ACHN (cell line): ENCODE measurements at regions not wholly inside any gene's neighbourhood (a gene's known extent, or its start where the extent isn't known, plus 50 kb on each side); places are given as distances from the start of the nearest gene placed in this dataset.
"Not testable (repeated sequence)": the region's sequence is repeated elsewhere in the genome, so short reads cannot be mapped to it uniquely, and the experiment has no call there.

Experiments
- DNase-seq: peaks from one replicate; pipeline ENCODE4 v3.0.0-alpha.2; 2015
- in situ Hi-C: cut with HindIII; loops from 2 replicates; pipeline ENCODE4 v1.10.0; 2017; ENCODE audit warnings: low sequenced_read_pairs, low pct_ligation_motif_present, low pct_unique_long_range_greater_than_20kb

DNA sequence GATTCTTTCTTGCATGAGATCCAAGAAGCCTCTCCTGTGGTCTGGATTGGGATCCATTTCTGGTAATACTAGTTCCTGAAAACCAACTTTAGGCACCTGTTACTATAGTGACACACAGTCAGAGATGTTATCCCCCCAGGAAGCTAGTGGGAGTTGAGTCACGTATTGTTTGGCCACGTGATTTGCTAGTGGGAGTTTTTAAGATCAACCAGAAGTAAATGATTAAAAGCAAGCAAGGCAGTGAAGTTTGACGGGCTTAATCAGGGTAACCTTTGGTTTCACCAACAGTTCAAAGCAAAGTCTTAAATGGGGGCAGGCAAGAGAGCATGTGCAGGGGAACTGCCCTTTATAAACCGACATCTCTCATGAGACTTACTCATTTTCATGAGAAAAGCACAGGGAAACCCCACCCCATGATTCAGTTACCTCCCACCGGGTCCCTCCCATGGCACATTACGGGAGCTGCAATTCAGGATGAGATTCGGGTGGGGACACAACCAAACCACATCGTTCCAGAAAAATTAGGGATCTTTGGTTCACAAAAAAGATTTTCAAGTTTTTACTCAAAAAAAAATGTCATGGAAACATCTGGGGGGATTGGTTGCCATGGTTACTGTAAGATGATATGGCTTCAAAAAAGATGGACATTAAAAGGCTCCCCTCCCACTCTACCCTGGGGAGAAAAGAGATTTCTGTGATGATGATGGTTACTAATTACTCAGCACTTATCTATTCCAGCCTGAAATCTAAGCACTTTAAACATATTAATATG lies 483.1 kb upstream of the ERCC4 start:
- in situ Hi-C loops: no loop called here
- peak; percentile 96 for DNase-seq

DNA sequence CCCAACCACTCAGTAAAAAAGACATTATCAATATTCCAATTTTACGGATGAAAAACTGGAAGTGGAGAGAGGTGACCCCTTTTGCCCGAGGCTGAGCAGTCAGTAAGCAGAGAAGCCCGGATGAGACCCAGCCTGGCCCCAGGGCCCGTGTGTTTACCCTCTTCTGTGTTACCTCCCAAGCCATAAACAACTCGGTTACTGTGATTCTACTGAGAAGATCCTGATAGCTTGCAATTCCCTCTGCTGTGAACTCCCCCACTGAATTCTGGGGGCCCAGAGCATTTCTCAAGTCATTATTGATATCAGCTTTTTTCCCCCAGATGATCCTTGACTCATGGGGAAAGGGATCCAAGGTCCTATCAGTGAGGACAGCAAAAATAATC lies 482.6 kb upstream of the ERCC4 start:
- no peak for DNase-seq
- in situ Hi-C loops: no loop called here

- in situ Hi-C loops: no loop called here
- DNase-seq: no peak
Observed at GRCh38 chr16:13438064-13438463, 481.9 kb upstream of the ERCC4 start.

GRCh38 chr16:13439766-13440165 lies 480.2 kb upstream of the ERCC4 start:
- in situ Hi-C loops: no loop called here
- DNase-seq: no peak

DNA sequence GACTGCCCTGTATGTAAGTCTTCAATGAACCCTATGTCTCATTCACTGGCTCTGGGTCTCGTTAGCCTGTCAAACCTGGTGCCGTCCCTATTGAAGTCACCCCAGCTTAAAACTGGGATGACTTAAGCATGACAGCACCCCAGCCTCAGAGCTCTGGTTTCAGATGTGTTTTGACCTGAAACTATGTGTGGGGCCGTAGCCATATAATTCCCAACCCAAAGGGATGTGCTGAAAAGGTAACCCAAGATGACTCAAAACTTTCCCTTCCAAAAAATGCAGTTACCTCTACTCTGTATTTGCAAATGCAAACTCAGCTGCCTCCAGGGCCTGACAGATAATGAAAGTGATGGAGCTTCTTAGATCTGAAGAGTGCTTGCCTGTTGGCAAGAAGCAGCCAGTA lies 478.3 kb upstream of the ERCC4 start:
- in situ Hi-C loops: no loop called here
- no peak for DNase-seq

DNA sequence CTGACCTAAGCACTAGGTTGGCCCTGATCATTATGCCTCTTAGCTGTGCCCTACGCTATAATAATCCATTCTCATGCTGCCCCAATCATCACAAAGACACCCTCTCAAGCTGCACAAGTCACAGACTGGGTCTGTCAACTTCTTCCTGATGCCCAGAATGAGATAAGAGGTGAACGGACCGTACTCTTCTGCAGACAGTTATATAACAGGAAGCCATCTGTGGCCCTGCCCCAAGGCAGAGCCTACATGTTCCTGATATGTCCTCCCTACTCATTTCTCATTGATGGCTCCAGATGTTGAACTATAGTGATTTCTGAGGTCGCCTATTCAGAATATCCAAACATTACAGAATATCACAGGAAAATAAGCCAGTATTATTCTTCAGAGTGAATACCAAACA lies 471.6 kb upstream of the ERCC4 start:
- no peak for DNase-seq
- in situ Hi-C loops: no loop called here

GRCh38 chr16:13453325-13453724 lies 466.6 kb upstream of the ERCC4 start:
- DNase-seq: peak; percentile 42
- in situ Hi-C loops: no loop called here

- peak; percentile 64 for DNase-seq
- in situ Hi-C loops: no loop called here
Observed at GRCh38 chr16:13453938-13454553, 465.9 kb upstream of the ERCC4 start.

DNA sequence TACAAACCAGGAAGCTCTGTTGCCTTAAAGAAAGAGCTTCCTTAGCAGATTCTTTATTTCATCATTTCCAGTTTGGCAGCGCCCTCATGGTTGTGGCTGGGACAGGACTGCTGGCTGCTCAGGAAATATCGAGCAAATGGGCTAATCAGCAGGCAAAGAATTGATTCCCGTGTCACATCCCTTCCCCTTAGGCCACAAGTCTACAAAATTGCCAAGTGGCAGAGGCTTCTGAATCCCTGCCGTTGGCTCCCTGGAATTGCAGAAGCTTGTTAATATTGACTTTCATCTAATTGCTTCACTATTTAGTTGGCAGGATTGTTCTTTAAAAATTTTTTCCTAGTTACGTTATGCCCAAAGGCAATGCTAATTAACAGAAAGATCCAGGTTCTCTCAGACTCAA lies 456.3 kb upstream of the ERCC4 start:
- DNase-seq: no peak
- in situ Hi-C loops: no loop called here

DNA sequence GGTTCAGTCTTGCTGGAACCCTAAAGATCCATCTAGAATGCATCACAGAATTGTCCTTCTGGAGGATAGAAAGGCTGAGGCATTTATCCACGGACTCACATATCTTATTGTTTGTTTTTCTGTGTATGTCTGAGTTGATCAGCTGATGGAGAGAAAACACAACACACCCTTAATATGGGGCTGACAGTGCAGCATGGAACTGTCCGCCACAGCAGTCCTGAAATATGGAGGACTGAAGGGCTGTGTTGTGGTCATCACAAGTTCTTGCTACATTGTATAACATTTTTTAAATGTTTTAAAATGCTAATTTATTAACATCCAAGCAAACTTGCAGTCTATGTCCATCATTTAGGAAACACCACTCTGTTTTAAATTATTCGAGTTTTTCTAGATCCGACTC lies 448.9 kb upstream of the ERCC4 start:
- in situ Hi-C loops: no loop called here
- peak; percentile 17 for DNase-seq

DNA sequence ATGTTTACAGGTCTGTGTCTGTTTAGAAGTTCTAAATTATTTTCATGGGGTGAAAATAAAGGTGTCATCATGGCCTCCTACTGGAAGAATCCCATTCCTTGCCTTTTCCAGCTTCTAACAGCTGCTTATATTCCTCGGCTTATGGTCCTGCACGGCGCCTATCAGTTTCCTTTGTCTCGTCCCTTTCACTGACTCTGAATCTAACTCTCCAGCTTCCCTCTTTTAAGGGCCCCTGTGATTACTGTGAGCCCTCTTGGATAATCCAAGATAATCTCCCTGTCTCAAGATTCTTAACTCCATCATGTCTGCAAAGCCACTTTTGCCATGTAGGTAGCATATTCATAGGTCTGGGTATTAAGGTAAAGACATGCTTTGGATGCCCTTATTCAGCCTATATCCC lies 441.0 kb upstream of the ERCC4 start:
- DNase-seq: no peak
- in situ Hi-C loops: no loop called here

GRCh38 chr16:13479549-13479948 lies 440.4 kb upstream of the ERCC4 start:
- in situ Hi-C loops: no loop called here
- no peak for DNase-seq

DNA sequence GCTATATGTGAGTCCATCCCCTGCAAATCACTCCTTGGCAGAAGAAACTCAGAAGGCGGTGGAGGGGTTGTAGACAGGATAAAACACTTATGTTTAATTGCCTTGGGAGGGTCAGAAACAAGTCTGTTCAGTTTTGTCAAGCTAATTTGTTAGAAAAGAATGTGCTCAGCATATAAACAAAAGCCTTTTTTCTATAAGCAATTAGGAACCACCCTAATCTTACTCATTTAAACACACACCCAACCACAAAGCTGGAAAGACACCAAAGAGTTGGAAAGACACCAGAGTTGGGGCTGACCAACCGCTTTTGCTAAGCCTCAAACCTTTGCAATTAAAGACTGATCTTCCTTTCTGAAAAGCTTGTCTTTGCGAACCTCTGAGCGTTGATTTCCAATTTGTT lies 439.2 kb upstream of the ERCC4 start:
- no peak for DNase-seq
- in situ Hi-C loops: no loop called here

DNA sequence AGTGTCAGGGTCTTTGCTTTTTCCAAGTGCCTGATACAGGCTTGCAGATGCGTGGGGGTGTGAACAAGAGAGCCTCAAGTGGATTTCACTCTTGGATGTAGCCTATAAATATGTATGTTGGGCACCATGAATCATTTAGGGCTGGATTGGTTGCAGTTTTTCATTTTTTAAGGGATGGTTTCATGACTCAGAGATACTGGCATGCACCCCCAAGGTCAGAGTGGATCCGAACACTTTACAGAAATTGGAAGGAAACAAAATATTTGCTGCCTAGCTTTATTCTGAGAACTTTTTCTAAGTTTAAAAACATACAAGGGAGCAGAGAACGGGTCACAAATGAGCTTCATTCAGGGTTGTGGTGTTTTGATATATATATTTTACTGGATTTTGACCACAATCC lies 436.8 kb upstream of the ERCC4 start:
- in situ Hi-C loops: no loop called here
- DNase-seq: no peak

DNA sequence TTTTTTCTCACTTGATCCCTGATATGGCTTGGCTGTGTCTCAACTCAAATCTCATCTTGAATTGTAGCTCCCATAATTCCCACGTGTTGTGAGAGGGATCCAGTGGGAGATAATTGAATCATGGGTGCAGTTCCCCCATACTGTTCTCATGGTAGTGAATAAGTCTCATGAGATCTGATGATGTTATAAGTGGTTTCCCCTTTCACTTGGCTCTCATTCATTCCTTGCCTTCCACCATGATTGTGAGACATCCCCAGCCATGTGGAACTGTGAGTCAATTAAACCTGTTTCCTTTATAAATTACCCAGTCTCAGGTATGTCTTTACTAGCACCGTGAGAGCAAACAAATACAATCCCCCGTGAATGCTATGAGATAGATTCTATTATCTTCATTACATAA lies 430.5 kb upstream of the ERCC4 start:
- in situ Hi-C loops, DNase-seq: not testable (repeated sequence)

GRCh38 chr16:13492046-13492445 lies 427.9 kb upstream of the ERCC4 start:
- DNase-seq: no peak
- in situ Hi-C loops: no loop called here

- DNase-seq: no peak
- in situ Hi-C loops: no loop called here
Observed at GRCh38 chr16:13503960-13504635, 415.9 kb upstream of the ERCC4 start.

GRCh38 chr16:13507530-13507929 lies 412.4 kb upstream of the ERCC4 start:
- no peak for DNase-seq
- in situ Hi-C loops: no loop called here

- no peak for DNase-seq
- in situ Hi-C loops: no loop called here
Observed at GRCh38 chr16:13510425-13511151, 409.4 kb upstream of the ERCC4 start.
